HepG2 (cell line): ENCODE measurements at regions not wholly inside any gene's neighbourhood (a gene's known extent, or its start where the extent isn't known, plus 50 kb on each side); places are given as distances from the start of the nearest gene placed in this dataset.
"Not testable (repeated sequence)": the region's sequence is repeated elsewhere in the genome, so short reads cannot be mapped to it uniquely, and the experiment has no call there.

Experiments used
- ATAC-seq: fragments of 200-7000 bp; cut with Tn5 transposase; 3 replicates; pipeline ENCODE4 v1.9.1; 2020; ENCODE audit warnings: mild to moderate bottlenecking, moderate library complexity
- BruUV-seq: library from RNA; stranded (reverse); fragments of 400-500 nt; replicated peaks from 2 replicates; lab custom pipeline; 2021; lab: Mats Ljungman, UMichigan
- CTCF ChIA-PET: fragments of 300-600 bp; formaldehyde crosslinking; extraction: SDS; loops from one replicate; lab custom pipeline; 2021; ENCODE audit warnings: low total read pairs, inconsistent platforms, low intra/inter-chr PET ratio; lab: Yijun Ruan, JAX
- POLR2A ChIA-PET: fragments of 350-600 bp; sonication (Branson Sonifier 250); formaldehyde crosslinking; loops from one replicate; lab custom pipeline; 2020; ENCODE audit warnings: antibody characterized with exemption, inconsistent platforms; lab: Yijun Ruan, JAX
- DNase-seq: peaks from one replicate; pipeline ENCODE4 v3.0.0-alpha.2; 2015; ENCODE audit warnings: low spot score
- FAIRE-seq: peaks from 3 replicates; lab custom pipeline; 2011; peaks lifted over from hg19 to GRCh38; lab: Jason Lieb, UNC
- H2AFZ ChIP-seq: one replicate; pipeline ENCODE4 v1.6.1; 2011; ENCODE audit warnings: low read length, inconsistent platforms
- H3K27ac ChIP-seq: fragments of 300-600 bp; 3 replicates; pipeline ENCODE4 v1.8.0; 2011; ENCODE audit warnings: mixed run types, mild to moderate bottlenecking, mixed read lengths, low read length, inconsistent platforms; ENCODE audit not compliant: insufficient read depth; ENCODE audit errors: extremely low read length
- H3K27me3 ChIP-seq, 2 experiments: fragments of 200-600 bp in 1 of 2; 2 replicates in 1 of 2; 3 replicates in 1 of 2; pipeline versions ENCODE4 v1.6.0 to v1.8.0; 2011; ENCODE audit warnings: low read length in 2 of 2, mild to moderate bottlenecking in 2 of 2, moderate library complexity in 2 of 2, inconsistent platforms in 1 of 2; ENCODE audit not compliant: insufficient read depth in 2 of 2, control insufficient read depth in 1 of 2
- H3K36me3 ChIP-seq, 2 experiments: fragments of 200-600 bp in 1 of 2; replicated peaks in 1 of 2; 2 replicates in 1 of 2; 3 replicates in 1 of 2; pipeline versions ENCODE4 v1.5.1 to v1.8.0; 2011; ENCODE audit warnings: low read length in 2 of 2, inconsistent platforms in 1 of 2; ENCODE audit not compliant: insufficient read depth in 2 of 2, control insufficient read depth in 1 of 2
- H3K4me1 ChIP-seq: 2 replicates; pipeline ENCODE4 v1.5.1; 2012; ENCODE audit warnings: low read length, inconsistent platforms; ENCODE audit not compliant: insufficient read depth
- H3K4me2 ChIP-seq: 2 replicates; pipeline ENCODE4 v1.6.0; 2011; ENCODE audit warnings: low read depth, low read length, inconsistent platforms
- H3K4me3 ChIP-seq, 3 experiments: fragments of 200-600 bp in 1 of 3; sonication (generic), shearing (Covaris generic) in 1 of 3; replicated peaks in 1 of 3; 2 replicates each; pipeline ENCODE4 v1.5.1; 2011 to 2016; ENCODE audit warnings: low read length in 3 of 3, inconsistent platforms in 2 of 3, low read depth in 2 of 3, mild to moderate bottlenecking in 2 of 3, control low read depth in 1 of 3, mixed read lengths in 1 of 3; ENCODE audit not compliant: insufficient read depth in 1 of 3
- H3K79me2 ChIP-seq: one replicate; pipeline ENCODE4 v1.6.1; 2011; ENCODE audit warnings: low read length, inconsistent platforms; ENCODE audit not compliant: insufficient read depth
- H3K9ac ChIP-seq: 2 replicates; pipeline ENCODE4 v1.6.0; 2011; ENCODE audit warnings: mild to moderate bottlenecking, low read depth, low read length, inconsistent platforms; ENCODE audit not compliant: insufficient read depth
- H3K9me3 ChIP-seq: 2 replicates; pipeline ENCODE4 v1.5.1; 2012; ENCODE audit warnings: mild to moderate bottlenecking, low read length
- H4K20me1 ChIP-seq: 2 replicates; pipeline ENCODE4 v1.6.0; 2011; ENCODE audit warnings: inconsistent platforms, mild to moderate bottlenecking, low read length, moderate library complexity; ENCODE audit not compliant: insufficient read depth
- RARG ChIP-seq: sonication (generic); formaldehyde crosslinking; IDR thresholded peaks from 2 replicates; pipeline ENCODE4 v1.4.0; 2020; ENCODE audit warnings: low read depth, mild to moderate bottlenecking, missing genetic modification reagents
- SYNCRIP ChIP-seq: fragments of 200-400 bp; formaldehyde crosslinking; IDR thresholded peaks from 2 replicates; pipeline ENCODE4 v1.6.1; 2018; ENCODE audit warnings: mild to moderate bottlenecking, low read depth, low read length; ENCODE audit not compliant: insufficient read depth
- ZNF136 ChIP-seq: sonication (generic); formaldehyde crosslinking; IDR thresholded peaks from 2 replicates; pipeline ENCODE4 v1.8.1; 2022; ENCODE audit warnings: low read depth, mild to moderate bottlenecking, moderate library complexity, missing genetic modification reagents
- ZNF207 ChIP-seq: fragments of 450-650 bp; IDR thresholded peaks from 2 replicates; pipeline ENCODE4 v1.6.1; 2016; ENCODE audit warnings: antibody characterized with exemption, borderline replicate concordance
- ZNF234 ChIP-seq: sonication (generic); formaldehyde crosslinking; conservative IDR thresholded peaks from 2 replicates; pipeline ENCODE4 v1.5.1; 2020; ENCODE audit warnings: mild to moderate bottlenecking, missing genetic modification reagents
- ZNF556 ChIP-seq: sonication (generic); formaldehyde crosslinking; IDR thresholded peaks from 2 replicates; pipeline ENCODE4 v1.4.0; 2020; ENCODE audit warnings: mild to moderate bottlenecking, missing genetic modification reagents, borderline replicate concordance
- WGBS: methylation state at CpG from one replicate; pipeline ENCODE4 v1.1.6; 2017; ENCODE audit warnings: low lambda C conversion rate; 5-methylcytosine and 5-hydroxymethylcytosine counted together
- in situ Hi-C: cut with HindIII; loops from 2 replicates; pipeline ENCODE4 v1.10.0; 2017; ENCODE audit warnings: low pct_unique_long_range_greater_than_20kb; ENCODE audit not compliant: extremely low pct_ligation_motif_present
- intact Hi-C: fragments of 100-400 bp; cut with micrococcal nuclease; formaldehyde crosslinking; loops from one replicate; pipeline ENCODE4 v1.10.0; 2022; ENCODE audit not compliant: unreplicated experiment
- TF ChIP-seq, protein P1 (sequence below): sonication (generic); formaldehyde crosslinking; conservative IDR thresholded peaks from 2 replicates; pipeline ENCODE4 v1.4.0; 2020; ENCODE audit warnings: mild to moderate bottlenecking, missing genetic modification reagents, moderate library complexity
- TF ChIP-seq, protein P2 (sequence below): sonication (generic); formaldehyde crosslinking; IDR thresholded peaks from 2 replicates; pipeline ENCODE4 v1.4.0; 2020; ENCODE audit warnings: missing genetic modification reagents
- TF ChIP-seq, protein P3 (sequence below): sonication (generic); formaldehyde crosslinking; IDR thresholded peaks from 2 replicates; pipeline ENCODE4 v1.4.0; 2020; ENCODE audit warnings: mild to moderate bottlenecking, missing genetic modification reagents
- TF ChIP-seq, protein P4 (sequence below): sonication (generic); formaldehyde crosslinking; IDR thresholded peaks from 2 replicates; pipeline ENCODE4 v1.4.0; 2020; ENCODE audit warnings: missing genetic modification reagents, mild to moderate bottlenecking, borderline replicate concordance

DNA sequence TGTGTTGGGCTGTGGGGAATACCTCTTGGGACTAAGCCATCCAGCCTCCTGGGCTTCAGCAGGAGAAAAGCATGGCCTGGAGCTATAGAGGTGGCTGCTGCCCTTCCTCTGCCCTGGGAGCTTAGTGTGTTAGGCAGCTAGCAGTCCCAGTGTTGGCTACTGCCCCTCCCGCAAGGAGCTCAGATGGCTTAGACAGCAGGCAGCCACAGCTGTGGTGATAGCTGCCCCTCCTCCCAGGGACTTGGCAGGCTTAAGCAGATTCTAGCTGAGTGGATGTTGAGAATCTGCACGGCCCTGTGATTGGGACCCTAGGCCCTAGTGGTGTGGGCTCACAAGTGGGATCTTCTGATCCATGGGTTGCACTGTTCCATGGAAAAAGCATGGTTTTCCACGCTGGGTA lies 264.5 kb downstream of the TDRD3 start (continued):
- TF ChIP-seq, protein P1, sequence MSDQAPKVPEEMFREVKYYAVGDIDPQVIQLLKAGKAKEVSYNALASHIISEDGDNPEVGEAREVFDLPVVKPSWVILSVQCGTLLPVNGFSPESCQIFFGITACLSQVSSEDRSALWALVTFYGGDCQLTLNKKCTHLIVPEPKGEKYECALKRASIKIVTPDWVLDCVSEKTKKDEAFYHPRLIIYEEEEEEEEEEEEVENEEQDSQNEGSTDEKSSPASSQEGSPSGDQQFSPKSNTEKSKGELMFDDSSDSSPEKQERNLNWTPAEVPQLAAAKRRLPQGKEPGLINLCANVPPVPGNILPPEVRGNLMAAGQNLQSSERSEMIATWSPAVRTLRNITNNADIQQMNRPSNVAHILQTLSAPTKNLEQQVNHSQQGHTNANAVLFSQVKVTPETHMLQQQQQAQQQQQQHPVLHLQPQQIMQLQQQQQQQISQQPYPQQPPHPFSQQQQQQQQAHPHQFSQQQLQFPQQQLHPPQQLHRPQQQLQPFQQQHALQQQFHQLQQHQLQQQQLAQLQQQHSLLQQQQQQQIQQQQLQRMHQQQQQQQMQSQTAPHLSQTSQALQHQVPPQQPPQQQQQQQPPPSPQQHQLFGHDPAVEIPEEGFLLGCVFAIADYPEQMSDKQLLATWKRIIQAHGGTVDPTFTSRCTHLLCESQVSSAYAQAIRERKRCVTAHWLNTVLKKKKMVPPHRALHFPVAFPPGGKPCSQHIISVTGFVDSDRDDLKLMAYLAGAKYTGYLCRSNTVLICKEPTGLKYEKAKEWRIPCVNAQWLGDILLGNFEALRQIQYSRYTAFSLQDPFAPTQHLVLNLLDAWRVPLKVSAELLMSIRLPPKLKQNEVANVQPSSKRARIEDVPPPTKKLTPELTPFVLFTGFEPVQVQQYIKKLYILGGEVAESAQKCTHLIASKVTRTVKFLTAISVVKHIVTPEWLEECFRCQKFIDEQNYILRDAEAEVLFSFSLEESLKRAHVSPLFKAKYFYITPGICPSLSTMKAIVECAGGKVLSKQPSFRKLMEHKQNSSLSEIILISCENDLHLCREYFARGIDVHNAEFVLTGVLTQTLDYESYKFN (CRISPR knock-in tag) = no peak
- TF ChIP-seq ZNF556 (CRISPR knock-in tag) = no peak
- TF ChIP-seq ZNF136 (CRISPR knock-in tag) = no peak
- TF ChIP-seq ZNF234 (CRISPR knock-in tag) = no peak
- TF ChIP-seq, protein P2, sequence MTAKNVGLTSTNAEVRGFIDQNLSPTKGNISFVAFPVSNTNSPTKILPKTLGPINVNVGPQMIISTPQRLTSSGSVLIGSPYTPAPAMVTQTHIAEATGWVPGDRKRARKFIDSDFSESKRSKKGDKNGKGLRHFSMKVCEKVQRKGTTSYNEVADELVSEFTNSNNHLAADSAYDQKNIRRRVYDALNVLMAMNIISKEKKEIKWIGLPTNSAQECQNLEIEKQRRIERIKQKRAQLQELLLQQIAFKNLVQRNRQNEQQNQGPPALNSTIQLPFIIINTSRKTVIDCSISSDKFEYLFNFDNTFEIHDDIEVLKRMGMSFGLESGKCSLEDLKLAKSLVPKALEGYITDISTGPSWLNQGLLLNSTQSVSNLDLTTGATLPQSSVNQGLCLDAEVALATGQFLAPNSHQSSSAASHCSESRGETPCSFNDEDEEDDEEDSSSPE (CRISPR knock-in tag) = no peak
- TF ChIP-seq, protein P3, sequence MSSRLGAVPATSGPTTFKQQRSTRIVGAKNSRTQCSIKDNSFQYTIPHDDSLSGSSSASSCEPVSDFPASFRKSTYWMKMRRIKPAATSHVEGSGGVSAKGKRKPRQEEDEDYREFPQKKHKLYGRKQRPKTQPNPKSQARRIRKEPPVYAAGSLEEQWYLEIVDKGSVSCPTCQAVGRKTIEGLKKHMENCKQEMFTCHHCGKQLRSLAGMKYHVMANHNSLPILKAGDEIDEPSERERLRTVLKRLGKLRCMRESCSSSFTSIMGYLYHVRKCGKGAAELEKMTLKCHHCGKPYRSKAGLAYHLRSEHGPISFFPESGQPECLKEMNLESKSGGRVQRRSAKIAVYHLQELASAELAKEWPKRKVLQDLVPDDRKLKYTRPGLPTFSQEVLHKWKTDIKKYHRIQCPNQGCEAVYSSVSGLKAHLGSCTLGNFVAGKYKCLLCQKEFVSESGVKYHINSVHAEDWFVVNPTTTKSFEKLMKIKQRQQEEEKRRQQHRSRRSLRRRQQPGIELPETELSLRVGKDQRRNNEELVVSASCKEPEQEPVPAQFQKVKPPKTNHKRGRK (CRISPR knock-in tag) = no peak
- TF ChIP-seq, protein P4, sequence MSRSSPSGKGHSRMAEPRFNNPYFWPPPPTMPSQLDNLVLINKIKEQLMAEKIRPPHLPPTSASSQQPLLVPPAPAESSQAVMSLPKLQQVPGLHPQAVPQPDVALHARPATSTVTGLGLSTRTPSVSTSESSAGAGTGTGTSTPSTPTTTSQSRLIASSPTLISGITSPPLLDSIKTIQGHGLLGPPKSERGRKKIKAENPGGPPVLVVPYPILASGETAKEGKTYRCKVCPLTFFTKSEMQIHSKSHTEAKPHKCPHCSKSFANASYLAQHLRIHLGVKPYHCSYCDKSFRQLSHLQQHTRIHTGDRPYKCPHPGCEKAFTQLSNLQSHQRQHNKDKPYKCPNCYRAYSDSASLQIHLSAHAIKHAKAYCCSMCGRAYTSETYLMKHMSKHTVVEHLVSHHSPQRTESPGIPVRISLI = no peak
- no peak for TF ChIP-seq RARG (CRISPR knock-in tag)
- no peak for TF ChIP-seq ZNF207
- no peak for TF ChIP-seq SYNCRIP
- TF ChIP-seq, all 625 proteins: peak for 0

DNA sequence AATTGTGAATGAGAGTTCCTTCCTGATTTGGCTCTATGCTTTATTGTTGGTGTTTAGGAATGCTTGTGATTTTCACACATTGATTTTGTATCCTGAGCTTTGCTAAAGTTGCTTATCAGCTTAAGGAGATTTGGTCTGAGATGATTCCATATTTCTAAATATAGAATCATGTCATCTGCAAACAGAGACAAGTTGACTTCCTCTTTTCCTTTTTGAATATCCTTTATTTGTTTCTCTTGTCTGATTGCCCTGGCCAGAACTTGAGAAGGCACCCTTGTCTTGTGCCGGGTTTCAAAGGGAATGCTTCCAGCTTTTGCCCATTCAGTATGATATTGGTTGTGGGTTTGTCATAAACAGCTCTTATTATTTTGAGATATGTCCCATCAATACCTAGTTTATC lies 260.6 kb downstream of the TDRD3 start:
- H3K36me3 ChIP-seq, H3K27ac ChIP-seq, H3K4me1 ChIP-seq, POLR2A ChIA-PET, H3K9me3 ChIP-seq, ATAC-seq, H2AFZ ChIP-seq, BruUV-seq, DNase-seq, in situ Hi-C loops, H3K79me2 ChIP-seq, H3K4me2 ChIP-seq, H4K20me1 ChIP-seq, H3K27me3 ChIP-seq, H3K4me3 ChIP-seq, CTCF ChIA-PET, H3K9ac ChIP-seq, FAIRE-seq: not testable (repeated sequence)
- intact Hi-C loops = loop anchor here (10.0 kb wide), 2 partner anchors 337 to 597 kb away; no protein-coding TSS in a partner anchor
- WGBS = 33% methylated on average over 1 of the region's 1 CpG
